GM12892 (cell line): ENCODE measurements at regions not wholly inside any gene's neighbourhood (a gene's known extent, or its start where the extent isn't known, plus 50 kb on each side); places are given as distances from the start of the nearest gene placed in this dataset.

ENCODE experiments used
- DNase-seq: peaks from one replicate; pipeline ENCODE4 v3.0.0; 2011; ENCODE audit not compliant: insufficient read length
- FAIRE-seq: peaks from 2 replicates; lab custom pipeline; 2011; peaks lifted over from hg19 to GRCh38; lab: Jason Lieb, UNC
- POLR2A ChIP-seq: IDR thresholded peaks from 2 replicates; pipeline ENCODE4 v1.6.1; 2011; ENCODE audit warnings: low read depth, low read length, control low read depth
- POLR2AphosphoS5 ChIP-seq: IDR thresholded peaks from 2 replicates; pipeline ENCODE4 v1.6.1; 2011; ENCODE audit warnings: low read depth, low read length, control low read depth
- TAF1 ChIP-seq: IDR thresholded peaks from 2 replicates; pipeline ENCODE4 v1.6.1; 2011; ENCODE audit warnings: low read depth, mild to moderate bottlenecking, control low read depth, low read length, borderline replicate concordance

DNA sequence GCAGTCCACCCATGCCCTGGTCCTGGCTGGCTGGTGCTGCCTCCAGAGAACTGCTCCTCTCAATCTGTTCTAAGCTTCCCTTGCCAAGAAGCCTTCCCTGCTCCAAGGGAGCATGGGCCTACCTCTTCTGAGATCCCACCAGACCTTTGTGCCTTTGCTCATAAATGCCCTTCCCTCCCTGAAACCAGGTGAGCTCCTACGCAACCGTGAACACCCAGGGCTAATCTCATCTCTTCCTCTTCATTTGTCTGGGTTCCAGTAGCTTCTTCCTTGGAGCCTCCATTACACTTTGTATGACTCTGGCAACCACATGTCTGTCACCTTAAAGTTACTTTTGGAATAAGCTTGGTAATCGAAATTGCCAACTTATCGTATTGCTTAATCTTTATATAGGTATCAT, 270.6 kb downstream of the PBX3 start:
- no peak for FAIRE-seq
- no peak for TF ChIP-seq POLR2A
- TF ChIP-seq TAF1 = no peak
- no peak for TF ChIP-seq POLR2AphosphoS5

DNA sequence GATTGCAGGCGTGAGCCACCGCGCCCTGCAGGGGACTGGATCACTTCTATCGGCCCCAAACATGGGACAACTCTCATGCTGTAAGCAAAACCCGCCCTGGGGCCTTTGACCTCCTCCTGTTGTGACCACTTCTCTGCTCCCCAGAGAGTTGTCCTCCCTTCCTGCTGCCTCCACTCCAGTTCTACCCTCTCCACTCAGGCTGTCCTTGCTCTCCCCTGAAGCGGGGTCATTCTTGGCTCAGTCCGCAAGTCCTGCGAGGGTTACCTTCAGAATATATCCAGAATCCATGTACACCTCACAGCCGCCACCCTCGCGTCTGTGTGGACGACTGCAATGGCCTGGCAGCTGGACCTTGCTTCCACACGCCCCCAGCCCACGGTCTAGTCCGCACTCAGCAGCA, 273.7 kb downstream of the PBX3 start:
- DNase-seq = no peak
- FAIRE-seq = no peak
- TF ChIP-seq POLR2A = no peak
- no peak for TF ChIP-seq POLR2AphosphoS5
- TF ChIP-seq TAF1 = no peak

More for the DNA sequence above, 270.6 kb downstream of the PBX3 start:
- no peak for DNase-seq

DNA sequence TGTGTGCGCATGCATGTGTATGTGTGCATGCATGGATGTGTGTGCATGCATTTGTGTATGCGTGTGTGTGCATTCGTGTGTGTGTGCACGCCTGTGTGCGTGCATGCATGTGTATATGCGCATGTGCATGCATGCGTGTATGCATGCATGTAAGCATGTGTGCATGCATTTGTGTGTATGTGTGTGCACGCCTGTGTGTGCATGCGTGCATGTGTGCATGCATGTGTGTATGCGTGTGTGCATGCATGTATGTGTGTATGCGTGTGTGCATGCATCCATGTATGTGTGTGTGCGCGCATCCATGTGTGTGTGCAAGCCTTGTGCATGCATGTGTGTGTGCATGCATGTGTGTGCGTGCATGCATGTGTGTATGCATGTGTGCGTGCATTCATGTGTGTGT, 276.8 kb downstream of the PBX3 start:
- DNase-seq (no peak), FAIRE-seq (no peak)
- TF ChIP-seq TAF1 (no peak), POLR2A (no peak), POLR2AphosphoS5 (no peak)

DNA sequence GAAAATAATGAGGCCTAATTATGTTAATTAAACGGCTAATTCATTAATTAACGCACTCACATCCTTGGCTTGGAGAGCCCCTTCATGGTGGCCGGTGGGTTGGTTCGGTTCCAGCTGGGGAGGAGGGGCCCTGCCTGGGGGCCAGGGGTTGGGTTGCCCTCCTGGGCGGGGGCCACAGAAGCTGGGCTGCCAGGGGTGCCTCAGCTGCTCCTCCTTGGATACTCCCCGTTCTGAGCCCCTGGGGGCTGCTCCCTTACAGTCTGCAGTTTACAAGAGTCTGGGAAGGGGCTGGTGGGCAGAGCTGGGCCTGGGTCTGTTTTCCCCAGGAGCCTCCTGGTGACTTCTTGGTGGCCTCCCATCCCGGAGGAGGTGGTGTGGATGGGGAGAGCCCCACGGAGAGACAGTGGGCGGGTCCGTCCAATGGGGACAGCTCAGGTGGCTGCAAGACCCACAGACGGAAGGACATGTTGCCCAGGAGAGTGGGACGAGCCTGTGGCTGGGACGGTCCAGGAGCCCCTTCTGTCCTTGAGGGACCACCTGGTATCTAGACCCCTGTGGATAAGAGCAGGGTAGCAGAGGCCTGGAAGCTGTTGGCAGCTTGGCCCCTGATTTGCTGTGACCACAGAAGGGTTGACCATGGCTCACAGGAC, 277.5 kb downstream of the PBX3 start:
- no peak for DNase-seq
- no peak for FAIRE-seq
- TF ChIP-seq POLR2AphosphoS5 = no peak
- no peak for TF ChIP-seq POLR2A
- no peak for TF ChIP-seq TAF1

DNA sequence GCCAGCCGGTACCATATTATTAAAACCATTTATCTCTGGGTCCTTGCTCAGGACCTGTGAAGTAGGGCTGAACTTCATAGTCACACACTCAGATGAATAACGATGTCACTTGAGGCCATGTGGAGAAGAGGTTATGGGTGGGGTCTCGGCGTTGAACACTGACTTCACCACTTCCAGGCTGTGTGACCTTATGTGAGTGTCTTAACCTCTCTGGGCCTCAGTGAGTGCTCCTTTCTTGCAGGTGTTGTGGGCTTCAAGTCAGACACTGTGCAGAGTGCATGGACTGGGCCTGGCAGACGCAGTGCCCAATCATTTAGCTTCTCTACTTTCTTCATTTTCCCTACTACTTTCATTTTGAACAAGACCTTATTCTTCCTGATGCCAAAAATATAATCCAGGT, 278.8 kb downstream of the PBX3 start:
- no peak for TF ChIP-seq TAF1
- TF ChIP-seq POLR2A = no peak
- no peak for TF ChIP-seq POLR2AphosphoS5
- no peak for FAIRE-seq
- DNase-seq = no peak

DNA sequence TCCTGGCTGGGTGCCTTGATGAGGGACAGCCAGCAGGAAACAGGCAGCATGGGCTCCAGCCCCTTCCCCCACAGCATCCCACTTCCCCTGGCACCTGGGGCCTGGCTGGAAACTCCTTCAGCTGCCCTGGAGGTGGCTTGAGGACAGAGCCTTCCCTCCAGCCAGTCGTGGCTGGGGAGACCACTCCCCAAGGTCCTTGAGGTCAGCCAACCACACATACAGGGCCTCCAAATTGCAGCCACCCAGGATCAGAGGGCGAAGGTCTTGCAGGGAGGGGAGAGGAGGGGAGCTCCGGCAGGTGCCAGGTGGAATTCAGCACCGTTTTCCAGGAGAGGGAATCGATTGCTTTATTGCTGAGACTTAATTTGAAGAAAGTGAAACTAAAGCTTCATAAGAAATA, 280.4 kb downstream of the PBX3 start:
- TF ChIP-seq TAF1 (no peak), POLR2A (no peak)
- DNase-seq (no peak), FAIRE-seq (no peak)

DNA sequence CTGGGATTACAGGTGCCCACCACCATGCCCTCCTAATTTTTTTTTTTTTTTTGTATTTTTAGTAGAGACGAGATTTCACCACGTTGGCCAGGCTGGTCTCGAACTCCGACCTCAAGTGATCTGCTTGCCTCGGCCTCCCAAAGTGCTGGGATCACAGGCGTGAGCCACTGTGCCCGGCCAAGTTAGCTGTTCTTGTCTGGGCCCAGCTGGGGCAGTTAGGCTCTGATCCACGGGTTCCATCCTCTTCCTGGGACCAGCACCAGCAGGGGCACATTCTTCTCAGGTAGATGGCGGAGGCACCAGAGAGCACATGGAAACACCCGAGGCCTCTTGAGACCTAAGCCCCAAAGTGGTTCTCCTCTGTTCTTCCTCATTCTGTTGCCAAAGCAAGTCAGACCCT, 281.6 kb downstream of the PBX3 start:
- DNase-seq (no peak), FAIRE-seq (no peak)
- TF ChIP-seq POLR2A (no peak), TAF1 (no peak), POLR2AphosphoS5 (no peak)

DNA sequence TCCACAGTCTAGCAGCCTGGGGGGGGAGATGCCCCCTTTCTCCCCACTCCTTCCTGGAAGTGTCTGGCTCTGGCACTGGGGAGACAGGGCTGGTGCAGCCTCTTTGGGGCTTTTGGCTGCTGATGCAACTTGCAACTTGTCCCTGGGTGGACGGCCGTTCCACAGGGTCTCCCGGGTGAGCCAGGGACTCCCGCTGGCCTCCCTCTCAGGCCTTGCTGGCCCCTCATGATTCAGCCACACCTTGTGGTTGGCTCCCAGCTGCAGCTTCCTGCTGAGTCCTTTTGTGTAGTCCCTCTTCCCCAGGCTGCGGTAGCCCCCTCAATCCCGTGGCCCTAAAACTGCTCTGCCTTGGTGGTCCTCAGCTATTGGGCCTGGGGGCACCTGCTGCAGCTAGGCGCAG, 283.5 kb downstream of the PBX3 start:
- DNase-seq (no peak), FAIRE-seq (no peak)
- TF ChIP-seq TAF1 = no peak
- no peak for TF ChIP-seq POLR2A
- TF ChIP-seq POLR2AphosphoS5 = no peak

DNA sequence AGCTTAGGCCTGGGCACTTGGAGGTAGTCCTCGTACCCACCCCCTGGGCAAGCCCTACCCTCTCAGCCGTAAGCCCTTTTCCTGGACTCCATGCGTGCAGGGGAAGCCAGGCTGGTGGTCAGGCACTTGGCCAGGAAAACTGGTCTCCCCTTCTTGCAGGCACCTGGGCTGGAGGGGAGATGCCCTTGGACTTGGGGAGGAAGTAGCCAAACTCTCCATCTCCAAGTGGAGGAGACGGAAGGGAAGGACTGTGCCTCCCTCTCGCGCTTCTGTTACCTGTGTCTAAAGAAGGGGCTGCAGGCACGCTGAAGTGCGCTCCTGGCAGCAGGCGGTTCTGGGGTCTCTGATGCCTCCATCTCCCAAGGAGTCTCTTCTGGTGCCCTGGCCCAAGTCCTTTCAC, 283.9 kb downstream of the PBX3 start:
- no peak for FAIRE-seq
- TF ChIP-seq POLR2AphosphoS5 (no peak), POLR2A (no peak), TAF1 (no peak)
- DNase-seq = no peak

DNA sequence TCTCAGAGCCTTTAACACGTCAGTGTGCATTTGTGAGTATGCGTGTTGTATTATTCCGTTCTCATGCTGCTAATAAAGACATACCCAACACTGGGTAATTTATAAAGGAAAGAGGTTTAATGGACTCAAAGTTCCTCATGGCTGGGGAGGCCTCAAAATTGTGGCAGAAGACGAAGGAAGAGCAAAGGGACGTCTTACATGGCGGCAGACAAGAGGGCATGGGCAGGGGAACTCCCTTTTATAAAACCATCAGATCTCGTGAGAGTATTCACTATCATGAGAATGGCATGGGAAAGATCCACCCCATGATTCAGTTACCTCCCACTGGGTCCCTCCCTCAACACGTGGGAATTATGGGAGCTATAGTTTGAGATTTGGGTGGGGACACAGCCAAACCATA, 285.0 kb downstream of the PBX3 start:
- FAIRE-seq (no peak), DNase-seq (no peak)
- TF ChIP-seq TAF1 = no peak
- no peak for TF ChIP-seq POLR2A
- no peak for TF ChIP-seq POLR2AphosphoS5

DNA sequence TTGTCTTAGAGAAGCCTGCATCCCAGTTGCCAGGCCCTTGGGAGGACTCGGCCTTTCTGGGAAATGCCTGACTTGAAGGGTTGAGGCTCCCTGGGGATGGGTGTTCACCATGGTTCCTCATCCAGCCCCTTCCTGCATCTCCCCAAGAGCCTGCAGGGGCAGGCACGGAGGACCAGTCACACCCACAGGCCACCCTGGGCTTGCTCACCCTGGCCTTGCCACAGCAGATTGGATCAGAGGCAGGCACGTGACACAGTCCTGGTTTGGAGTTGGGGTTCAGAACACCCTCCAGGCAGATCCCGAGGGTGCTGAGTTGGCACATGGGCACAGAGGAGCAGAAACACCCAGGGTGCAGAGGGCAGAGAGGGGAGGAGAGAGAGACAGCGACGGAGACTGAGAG, 286.1 kb downstream of the PBX3 start:
- no peak for FAIRE-seq
- no peak for TF ChIP-seq TAF1
- TF ChIP-seq POLR2AphosphoS5 = no peak
- no peak for TF ChIP-seq POLR2A

DNA sequence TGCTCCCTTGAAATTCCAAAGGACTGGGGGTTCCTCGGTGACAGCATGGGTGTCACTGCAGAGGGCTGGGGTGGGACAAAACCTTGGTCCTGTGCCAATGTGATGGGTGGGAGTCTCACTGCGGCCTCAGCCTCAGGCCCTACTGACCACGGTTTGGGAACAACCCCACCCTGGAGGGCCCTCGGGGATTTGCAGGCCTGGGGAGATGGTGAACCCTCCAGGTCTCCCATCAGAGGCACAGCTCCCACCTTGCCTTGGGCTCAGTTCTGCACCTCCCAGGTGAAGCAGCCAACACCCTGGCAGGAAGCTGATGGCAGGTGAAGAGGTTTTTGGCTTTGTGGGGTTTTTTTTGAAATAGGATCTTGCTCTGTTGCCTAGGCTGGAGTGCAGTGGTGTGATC, 286.8 kb downstream of the PBX3 start:
- no peak for DNase-seq
- no peak for TF ChIP-seq POLR2A
- no peak for TF ChIP-seq TAF1
- TF ChIP-seq POLR2AphosphoS5 = no peak

More for the DNA sequence above, 286.1 kb downstream of the PBX3 start:
- no peak for DNase-seq

DNA sequence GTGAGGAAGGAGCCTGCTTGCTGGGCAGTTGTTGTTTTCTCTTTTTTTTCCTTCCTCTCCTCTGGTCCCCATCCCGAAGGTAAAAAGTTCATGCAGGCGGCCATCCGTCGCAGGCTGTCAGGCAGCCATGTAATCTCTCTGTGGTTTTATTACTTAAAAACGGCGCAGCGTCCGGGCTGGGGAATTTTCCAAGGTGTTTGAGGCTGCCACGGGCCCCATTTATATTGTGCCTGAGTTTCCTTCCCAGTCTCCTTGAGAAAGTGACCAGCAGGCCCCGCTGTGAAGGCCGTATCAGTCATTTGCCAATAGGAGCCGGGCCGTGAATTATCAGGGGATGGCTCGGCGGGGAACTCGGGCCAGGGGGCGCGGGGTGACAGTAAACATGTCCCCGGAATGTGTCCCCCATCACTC, 289.7 kb downstream of the PBX3 start:
- no peak for TF ChIP-seq TAF1
- no peak for TF ChIP-seq POLR2AphosphoS5
- no peak for TF ChIP-seq POLR2A
- no peak for DNase-seq
- no peak for FAIRE-seq

More for the DNA sequence above, 286.8 kb downstream of the PBX3 start:
- no peak for FAIRE-seq

DNA sequence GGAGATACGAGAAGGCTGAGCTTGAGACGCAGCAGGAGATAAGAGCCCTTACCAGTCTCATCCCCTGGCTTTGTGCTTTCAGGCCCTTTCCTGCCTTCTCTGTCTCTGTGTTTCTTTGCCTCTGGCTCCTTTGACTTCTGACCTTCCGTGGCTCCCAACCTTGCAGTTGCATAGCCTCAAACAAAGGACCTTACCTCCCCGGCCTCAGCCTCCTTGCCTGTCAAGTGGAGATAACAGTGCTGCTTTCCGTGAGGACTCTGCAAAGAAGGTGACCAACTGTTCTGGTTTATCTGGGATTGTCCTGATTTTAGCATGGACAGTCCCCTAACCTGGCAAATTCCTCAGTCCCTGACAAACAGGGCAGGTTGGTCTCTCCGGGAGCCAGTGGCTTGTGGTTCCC, 287.8 kb upstream of the MVB12B start:
- FAIRE-seq (no peak), DNase-seq (no peak)
- TF ChIP-seq POLR2AphosphoS5 (no peak), TAF1 (no peak), POLR2A (no peak)
